ENCODE measurements at regions not wholly inside any gene's neighbourhood (a gene's known extent, or its start where the extent isn't known, plus 50 kb on each side); places are given as distances from the start of the nearest gene placed in this dataset.

DNA sequence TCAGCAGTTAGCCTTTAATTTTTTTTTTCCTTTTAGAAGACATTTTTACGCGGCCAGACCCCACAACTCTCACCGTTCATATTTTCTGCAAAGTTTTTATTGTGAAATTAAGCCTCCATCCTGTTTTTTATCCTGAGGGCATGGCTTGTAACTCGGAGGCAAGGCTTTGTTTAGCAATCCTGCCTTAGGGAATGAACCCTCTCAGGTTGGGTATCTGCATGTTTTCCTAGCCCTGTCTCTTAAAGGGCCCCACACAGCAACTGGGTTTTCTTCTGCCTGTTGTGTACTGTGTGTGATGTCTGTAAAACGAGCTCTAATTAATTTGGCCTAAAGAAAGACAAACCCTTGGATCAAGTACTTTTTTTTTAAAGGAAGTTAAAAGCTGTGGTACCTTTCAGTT is 130.2 kb upstream of the COBL start:
- intact Hi-C loops (cut with micrococcal nuclease; ENCODE audit: unreplicated experiment): no loop called here
- no TSS peak for BruUV-seq (replicated peaks)
- Histone ChIP-seq H3F3A (ENCODE audit: insufficient read depth, low read depth) (no peaks in the 10 kb centered on the region), H3K4me3 (no peak overlapping the region), H3K27ac (no peak overlapping the region), H3K9me3 (ENCODE audit: insufficient read depth, low read depth) (peaks cover 5% of the 10 kb centered on the region; the same call in 1 of the 2 replicates), H3K4me1 (replicated peaks; ENCODE audit: insufficient read depth) (no peaks in the 10 kb centered on the region), H3K79me2 (ENCODE audit: low read depth) (no peaks in the 10 kb centered on the region), H3K9me2 (ENCODE audit: insufficient read depth) (no peaks in the 10 kb centered on the region; the same call in 1 of the 2 replicates), H4K20me1 (ENCODE audit: insufficient read depth) (no peaks in the 10 kb centered on the region), H3K36me3 (ENCODE audit: low read depth) (no peaks in the 10 kb centered on the region), H3K4me2 (no peak overlapping the region), H3K27me3 (ENCODE audit: insufficient read depth, low read depth) (peaks cover 80% of the 10 kb centered on the region), H2AFZ (no peak overlapping the region)
- POLR2A ChIA-PET (ENCODE audit: unreplicated experiment): no interaction called here
- CTCF ChIA-PET: no interaction called here
- no peak for DNase-seq
- no peak for TF ChIP-seq EZH2 (IDR thresholded peaks at IDR 0.05; ENCODE audit: low read depth)
- TF ChIP-seq, protein P1, sequence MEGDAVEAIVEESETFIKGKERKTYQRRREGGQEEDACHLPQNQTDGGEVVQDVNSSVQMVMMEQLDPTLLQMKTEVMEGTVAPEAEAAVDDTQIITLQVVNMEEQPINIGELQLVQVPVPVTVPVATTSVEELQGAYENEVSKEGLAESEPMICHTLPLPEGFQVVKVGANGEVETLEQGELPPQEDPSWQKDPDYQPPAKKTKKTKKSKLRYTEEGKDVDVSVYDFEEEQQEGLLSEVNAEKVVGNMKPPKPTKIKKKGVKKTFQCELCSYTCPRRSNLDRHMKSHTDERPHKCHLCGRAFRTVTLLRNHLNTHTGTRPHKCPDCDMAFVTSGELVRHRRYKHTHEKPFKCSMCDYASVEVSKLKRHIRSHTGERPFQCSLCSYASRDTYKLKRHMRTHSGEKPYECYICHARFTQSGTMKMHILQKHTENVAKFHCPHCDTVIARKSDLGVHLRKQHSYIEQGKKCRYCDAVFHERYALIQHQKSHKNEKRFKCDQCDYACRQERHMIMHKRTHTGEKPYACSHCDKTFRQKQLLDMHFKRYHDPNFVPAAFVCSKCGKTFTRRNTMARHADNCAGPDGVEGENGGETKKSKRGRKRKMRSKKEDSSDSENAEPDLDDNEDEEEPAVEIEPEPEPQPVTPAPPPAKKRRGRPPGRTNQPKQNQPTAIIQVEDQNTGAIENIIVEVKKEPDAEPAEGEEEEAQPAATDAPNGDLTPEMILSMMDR (conservative IDR thresholded peaks at IDR 0.05): no peak

DNA sequence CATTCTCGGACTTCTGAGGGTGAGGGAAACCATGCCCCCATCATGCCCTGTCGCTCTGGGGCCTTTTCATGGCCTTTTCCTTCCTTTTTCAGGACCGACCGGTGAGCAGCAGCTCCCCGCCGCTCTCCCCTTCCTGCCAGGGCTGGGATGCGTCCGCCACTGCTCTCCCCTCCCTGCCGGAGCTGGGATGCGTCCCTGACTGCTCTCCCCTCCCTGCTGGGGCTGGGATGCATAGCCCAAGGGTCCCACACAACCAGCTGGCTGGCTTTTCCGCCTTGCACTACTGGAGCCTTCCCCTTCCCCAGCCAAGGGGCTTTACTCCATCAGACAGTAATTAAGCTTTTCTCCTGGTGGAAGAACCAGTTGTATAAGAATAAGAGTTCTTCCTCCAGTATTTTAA is 129.7 kb upstream of the COBL start:
- ChIA-PET POLR2A (ENCODE audit: unreplicated experiment) (no interaction called here), CTCF (no interaction called here)
- no peaks in the 10 kb centered on the region for H4K20me1 ChIP-seq (ENCODE audit: insufficient read depth)
- no peaks in the 10 kb centered on the region for H3F3A ChIP-seq (ENCODE audit: insufficient read depth, low read depth)
- TF ChIP-seq, protein P1 (conservative IDR thresholded peaks at IDR 0.05): no peak
- no peak for TF ChIP-seq EZH2 (IDR thresholded peaks at IDR 0.05; ENCODE audit: low read depth)
- H3K9me2 ChIP-seq (ENCODE audit: insufficient read depth): no peaks in the 10 kb centered on the region; the same call in 1 of the 2 replicates
- no TSS peak for BruUV-seq (replicated peaks)
- no peaks in the 10 kb centered on the region for H3K4me1 ChIP-seq (replicated peaks; ENCODE audit: insufficient read depth)
- H3K27ac ChIP-seq: no peak overlapping the region
- no peak overlapping the region for H2AFZ ChIP-seq
- peaks cover 5% of the 10 kb centered on the region; the same call in 1 of the 2 replicates for H3K9me3 ChIP-seq (ENCODE audit: insufficient read depth, low read depth)
- no peak for DNase-seq
- H3K27me3 ChIP-seq (ENCODE audit: insufficient read depth, low read depth): peaks cover 80% of the 10 kb centered on the region
- intact Hi-C loops (cut with micrococcal nuclease; ENCODE audit: unreplicated experiment): no loop called here
- H3K36me3 ChIP-seq (ENCODE audit: low read depth): no peaks in the 10 kb centered on the region
- H3K4me3 ChIP-seq: no peak overlapping the region
- no peaks in the 10 kb centered on the region for H3K79me2 ChIP-seq (ENCODE audit: low read depth)
- H3K4me2 ChIP-seq: no peak overlapping the region

DNA sequence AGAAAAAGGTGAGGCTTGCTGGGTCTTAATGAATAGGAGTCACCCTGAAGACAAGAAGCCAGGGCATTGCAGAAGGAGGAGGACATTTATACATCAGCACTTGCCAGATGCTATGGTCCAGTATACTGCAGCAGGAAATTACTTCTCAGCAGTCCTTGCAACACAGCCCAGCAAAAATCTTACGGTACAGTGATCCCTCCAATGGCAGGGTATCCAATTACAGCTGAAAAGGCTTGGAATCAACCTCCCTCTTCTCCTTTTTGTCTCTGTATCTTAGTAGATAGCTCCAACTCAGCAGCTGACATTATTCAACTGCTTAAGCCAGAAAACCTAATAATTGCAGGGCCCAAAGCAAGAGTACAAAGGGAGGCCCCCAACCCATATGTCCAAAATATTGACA is 128.3 kb upstream of the COBL start:
- peaks cover 5% of the 10 kb centered on the region; the same call in 1 of the 2 replicates for H3K9me3 ChIP-seq (ENCODE audit: insufficient read depth, low read depth)
- H3K27ac ChIP-seq: no peak overlapping the region
- DNase-seq: no peak
- H3K4me3 ChIP-seq: no peak overlapping the region
- BruUV-seq (replicated peaks): no TSS peak
- H3K4me2 ChIP-seq: no peak overlapping the region
- no peak overlapping the region for H2AFZ ChIP-seq
- H4K20me1 ChIP-seq (ENCODE audit: insufficient read depth): no peaks in the 10 kb centered on the region
- POLR2A ChIA-PET (ENCODE audit: unreplicated experiment): no interaction called here
- no peaks in the 10 kb centered on the region; the same call in 1 of the 2 replicates for H3K9me2 ChIP-seq (ENCODE audit: insufficient read depth)
- CTCF ChIA-PET: interaction anchor here (0.7 kb wide), 1 partner anchor 180 kb away, joined by 3 read pairs; no protein-coding TSS in a partner anchor
- no peaks in the 10 kb centered on the region for H3K36me3 ChIP-seq (ENCODE audit: low read depth)
- no peaks in the 10 kb centered on the region for H3K79me2 ChIP-seq (ENCODE audit: low read depth)
- H3K4me1 ChIP-seq (replicated peaks; ENCODE audit: insufficient read depth): no peaks in the 10 kb centered on the region
- intact Hi-C loops (cut with micrococcal nuclease; ENCODE audit: unreplicated experiment): no loop called here
- H3K27me3 ChIP-seq (ENCODE audit: insufficient read depth, low read depth): peaks cover 71% of the 10 kb centered on the region
- TF ChIP-seq, protein P1 (conservative IDR thresholded peaks at IDR 0.05): no peak
- no peak for TF ChIP-seq EZH2 (IDR thresholded peaks at IDR 0.05; ENCODE audit: low read depth)
- H3F3A ChIP-seq (ENCODE audit: insufficient read depth, low read depth): no peaks in the 10 kb centered on the region
